GM06990 (cell line): ENCODE measurements at regions not wholly inside any gene's neighbourhood (a gene's known extent, or its start where the extent isn't known, plus 50 kb on each side); places are given as distances from the start of the nearest gene placed in this dataset.

Source experiments
- DNase-seq: peaks from one replicate; pipeline ENCODE4 v3.0.0-alpha.2; 2011; ENCODE audit not compliant: insufficient read length; ENCODE audit errors: extremely low read depth
- H3K27me3 ChIP-seq: replicated peaks from 2 replicates; pipeline ENCODE4 v1.6.0; 2011; ENCODE audit warnings: low read length; ENCODE audit not compliant: control insufficient read depth, insufficient read depth
- H3K36me3 ChIP-seq: 2 replicates; pipeline ENCODE4 v1.5.1; 2011; ENCODE audit warnings: low read length; ENCODE audit not compliant: control insufficient read depth, insufficient read depth
- H3K4me3 ChIP-seq: replicated peaks from 2 replicates; pipeline ENCODE4 v1.5.1; 2011; ENCODE audit warnings: low read depth, mild to moderate bottlenecking, control low read depth, low read length
- CTCF ChIP-seq: IDR thresholded peaks from 2 replicates; pipeline ENCODE4 v1.5.1; 2011; ENCODE audit warnings: low read length, control low read depth, mild to moderate bottlenecking, inconsistent platforms; ENCODE audit not compliant: insufficient read depth, poor library complexity, severe bottlenecking

DNA sequence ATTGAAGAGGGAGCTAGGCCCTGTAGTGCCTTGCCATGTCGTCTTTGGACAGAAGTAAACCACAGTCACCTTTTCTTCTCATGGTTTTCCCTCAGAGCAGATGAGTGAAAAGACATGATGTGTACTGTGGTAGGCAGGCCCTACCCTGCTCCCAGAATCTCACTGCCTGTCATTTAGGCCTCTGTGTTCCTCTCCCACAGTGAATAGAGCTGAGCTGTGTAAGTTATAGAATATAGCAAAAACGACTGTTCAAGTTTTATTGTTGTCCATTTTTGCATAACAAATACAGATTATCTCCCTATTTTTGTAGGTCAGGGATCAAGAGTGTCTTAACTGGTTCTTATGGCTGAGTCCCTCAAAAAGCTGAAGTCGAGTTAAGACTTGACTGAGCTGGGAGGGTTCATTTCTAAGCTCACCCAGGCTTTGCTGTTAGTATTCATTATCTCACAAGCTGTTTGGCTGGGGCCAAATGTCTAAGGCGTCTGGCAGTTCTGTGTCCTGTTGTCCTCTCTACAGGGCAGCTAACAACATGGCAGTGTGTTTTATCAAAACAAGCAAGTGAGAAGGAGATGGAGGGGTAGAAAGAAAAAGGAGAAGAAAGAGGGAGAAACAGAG lies 780.9 kb upstream of the POM121L12 start:
- Histone ChIP-seq H3K4me3 (no peak overlapping the region), H3K36me3 (no peaks in the 10 kb centered on the region), H3K27me3 (no peaks in the 10 kb centered on the region)
- TF ChIP-seq CTCF: no peak
- no peak for DNase-seq

DNA sequence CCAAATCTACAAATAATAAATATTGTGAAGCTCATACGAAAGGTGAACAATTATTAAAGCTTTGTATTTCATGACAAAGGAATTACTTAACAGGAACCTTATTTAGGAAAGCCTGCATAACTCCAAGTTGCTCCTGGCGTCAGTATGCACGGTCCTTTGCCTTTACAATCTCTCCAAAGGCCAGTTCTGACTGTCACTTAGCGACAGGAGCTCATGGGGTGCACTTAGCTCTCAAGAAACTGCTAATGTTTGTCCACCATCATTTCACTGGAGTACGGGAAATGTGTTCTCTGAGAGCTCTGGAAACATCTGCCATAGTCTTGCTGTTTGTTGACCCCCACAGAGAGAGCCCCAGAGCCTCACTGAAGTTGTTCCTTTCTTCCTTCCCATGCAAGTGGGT lies 781.5 kb upstream of the POM121L12 start:
- Histone ChIP-seq H3K4me3 (no peak overlapping the region), H3K36me3 (no peaks in the 10 kb centered on the region), H3K27me3 (no peaks in the 10 kb centered on the region)
- no peak for TF ChIP-seq CTCF
- no peak for DNase-seq

DNA sequence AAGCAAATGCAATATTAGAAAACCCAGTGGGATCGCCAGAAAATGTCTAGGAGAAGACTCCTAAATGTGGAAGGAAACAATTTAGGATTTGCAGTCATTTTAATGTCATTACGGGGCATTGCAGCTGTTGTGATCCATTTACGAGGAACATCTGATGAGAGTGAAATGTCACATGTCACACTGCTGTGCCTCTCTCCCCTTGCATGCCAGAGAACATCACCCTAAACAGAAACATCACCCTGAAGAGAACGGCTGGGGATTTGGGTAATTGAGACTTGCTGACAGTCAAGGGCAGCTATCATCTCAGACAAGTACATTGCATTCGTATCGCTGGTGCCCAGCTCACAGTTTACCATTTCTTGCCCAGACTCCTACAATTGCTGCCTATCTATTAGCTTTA lies 785.7 kb upstream of the POM121L12 start:
- Histone ChIP-seq H3K27me3 (no peaks in the 10 kb centered on the region), H3K4me3 (no peak overlapping the region), H3K36me3 (no peaks in the 10 kb centered on the region)
- TF ChIP-seq CTCF: no peak
- no peak for DNase-seq

DNA sequence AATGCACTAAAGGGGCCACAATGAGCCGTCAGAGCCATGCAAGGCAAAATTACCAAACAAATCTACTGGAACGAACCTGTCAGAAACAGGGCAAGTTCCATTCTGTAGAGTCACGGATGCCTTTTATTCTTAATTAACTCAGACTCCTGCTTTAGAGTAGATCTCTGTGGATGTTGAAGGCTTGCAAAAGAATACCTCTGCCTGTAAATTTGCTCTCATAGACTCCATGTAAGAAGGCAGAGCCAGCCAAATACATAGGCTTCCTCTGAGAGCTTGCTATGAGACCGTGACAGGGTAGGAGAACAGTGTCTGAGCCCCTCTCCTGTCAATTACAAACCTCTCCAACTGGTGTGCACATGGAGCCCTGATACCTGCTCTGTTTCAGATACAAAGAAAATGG lies 787.9 kb upstream of the POM121L12 start:
- Histone ChIP-seq H3K36me3 (no peaks in the 10 kb centered on the region), H3K27me3 (no peaks in the 10 kb centered on the region), H3K4me3 (no peak overlapping the region)
- DNase-seq: no peak
- no peak for TF ChIP-seq CTCF

GRCh38 chr7:52243685-52244084 lies 791.7 kb upstream of the POM121L12 start:
- no peak overlapping the region for H3K4me3 ChIP-seq

More at GRCh38 chr7:52243685-52244084, 791.7 kb upstream of the POM121L12 start:
- no peak for TF ChIP-seq CTCF
- H3K27me3 ChIP-seq: no peaks in the 10 kb centered on the region
- no peaks in the 10 kb centered on the region for H3K36me3 ChIP-seq
- no peak for DNase-seq
